Keratinocyte (primary cell): ENCODE measurements at regions not wholly inside any gene's neighbourhood (a gene's known extent, or its start where the extent isn't known, plus 50 kb on each side); places are given as distances from the start of the nearest gene placed in this dataset.

Experiments
- DNase-seq: peaks from one replicate; pipeline ENCODE4 v3.0.0-alpha.2; 2011; ENCODE audit warnings: low read depth, missing footprints, low spot score
- FAIRE-seq: peaks from 2 replicates; lab custom pipeline; 2011; peaks lifted over from hg19 to GRCh38; lab: Jason Lieb, UNC
- H2AFZ ChIP-seq: 2 replicates; pipeline ENCODE4 v1.6.0; 2012; ENCODE audit warnings: low read length, control low read depth, inconsistent platforms; ENCODE audit not compliant: control insufficient read depth
- H3K27ac ChIP-seq: 2 replicates; pipeline ENCODE4 v1.5.1; 2011; ENCODE audit warnings: low read length; ENCODE audit not compliant: control insufficient read depth, insufficient read depth
- H3K27me3 ChIP-seq: 3 replicates; pipeline ENCODE4 v1.6.0; 2011; ENCODE audit warnings: low read length; ENCODE audit not compliant: control insufficient read depth, insufficient read depth; ENCODE audit errors: extremely low read depth
- H3K36me3 ChIP-seq, 2 experiments: 2 replicates in 1 of 2; 3 replicates in 1 of 2; pipeline ENCODE4 v1.5.1; 2011; ENCODE audit warnings: low read length in 2 of 2, mild to moderate bottlenecking in 1 of 2; ENCODE audit not compliant: control insufficient read depth in 2 of 2, insufficient read depth in 2 of 2; ENCODE audit errors: extremely low read depth in 1 of 2
- H3K4me1 ChIP-seq: 3 replicates; pipeline ENCODE4 v1.5.1; 2011; ENCODE audit warnings: low read length; ENCODE audit not compliant: control insufficient read depth, insufficient read depth; ENCODE audit errors: extremely low read depth
- H3K4me2 ChIP-seq: 3 replicates; pipeline ENCODE4 v1.6.0; 2011; ENCODE audit warnings: low read depth, low read length; ENCODE audit not compliant: control insufficient read depth, insufficient read depth; ENCODE audit errors: extremely low read depth
- H3K4me3 ChIP-seq, 3 experiments: fragments of 200-600 bp in 1 of 3; sonication (generic) in 1 of 3; 2 replicates in 2 of 3; 3 replicates in 1 of 3; pipeline ENCODE4 v1.5.1; 2011 to 2016; ENCODE audit warnings: low read length in 3 of 3, mild to moderate bottlenecking in 3 of 3, control low read depth in 2 of 3, inconsistent platforms in 1 of 3, low read depth in 1 of 3, mixed read lengths in 1 of 3, mixed run types in 1 of 3, moderate library complexity in 1 of 3; ENCODE audit not compliant: control insufficient read depth in 2 of 3, insufficient read depth in 2 of 3; ENCODE audit errors: extremely low read depth in 1 of 3
- H3K79me2 ChIP-seq: 2 replicates; pipeline ENCODE4 v1.6.0; 2012; ENCODE audit warnings: low read length; ENCODE audit not compliant: control insufficient read depth, insufficient read depth
- H3K9ac ChIP-seq: 3 replicates; pipeline ENCODE4 v1.6.0; 2011; ENCODE audit warnings: low read length; ENCODE audit not compliant: control insufficient read depth, insufficient read depth; ENCODE audit errors: extremely low read depth
- H3K9me1 ChIP-seq: 3 replicates; pipeline ENCODE4 v1.6.0; 2011; ENCODE audit warnings: low read length; ENCODE audit not compliant: control insufficient read depth, insufficient read depth; ENCODE audit errors: extremely low read depth
- H3K9me3 ChIP-seq: 2 replicates; pipeline ENCODE4 v1.5.1; 2012; ENCODE audit warnings: low read depth, low read length; ENCODE audit not compliant: control insufficient read depth
- H4K20me1 ChIP-seq: 3 replicates; pipeline ENCODE4 v1.6.0; 2011; ENCODE audit warnings: low read length; ENCODE audit not compliant: control insufficient read depth, insufficient read depth; ENCODE audit errors: extremely low read depth
- CTCF ChIP-seq, 3 experiments: IDR thresholded peaks in 1 of 3; conservative IDR thresholded peaks in 1 of 3; optimal IDR thresholded peaks in 1 of 3; 2 replicates in 2 of 3; 3 replicates in 1 of 3; pipeline versions ENCODE3 to v1.5.1; 2011; ENCODE audit warnings: low read length in 3 of 3, mild to moderate bottlenecking in 3 of 3, moderate library complexity in 2 of 3, control low read depth in 1 of 3, inconsistent platforms in 1 of 3; ENCODE audit not compliant: insufficient read depth in 2 of 3; ENCODE audit errors: extremely low read depth in 1 of 3
- EZH2 ChIP-seq: IDR thresholded peaks from one replicate; pipeline ENCODE4 v1.6.1; 2012; ENCODE audit warnings: inconsistent platforms, mild to moderate bottlenecking, low read length, moderate library complexity
- dilution Hi-C: fragments of 300-500 bp; cut with MboI; formaldehyde crosslinking; loops from one replicate; pipeline ENCODE4 v1.7.0; 2020; ENCODE audit warnings: low sequenced_read_pairs; ENCODE audit not compliant: extremely low pct_ligation_motif_present

GRCh38 chr10:129411772-129412171 lies 55.3 kb upstream of the MGMT start:
- no peaks in the 10 kb centered on the region for H3K36me3 ChIP-seq
- H3K79me2 ChIP-seq: no peaks in the 10 kb centered on the region
- no peaks in the 10 kb centered on the region for H3K27me3 ChIP-seq
- dilution Hi-C loops: no loop called here
- DNase-seq: no peak
- no peak overlapping the region for H3K4me2 ChIP-seq
- no peak overlapping the region for H3K27ac ChIP-seq
- no peak for FAIRE-seq
- no peaks in the 10 kb centered on the region for H3K9me3 ChIP-seq
- H3K4me1 ChIP-seq: no peaks in the 10 kb centered on the region
- H4K20me1 ChIP-seq: no peaks in the 10 kb centered on the region
- H3K9ac ChIP-seq: no peak overlapping the region
- H2AFZ ChIP-seq: no peak overlapping the region
- H3K4me3 ChIP-seq: no peak overlapping the region
- TF ChIP-seq CTCF (optimal IDR thresholded peaks at IDR 0.05 in 1 of 3, IDR thresholded peaks at IDR 0.05 in 1 of 3, conservative IDR thresholded peaks at IDR 0.05 in 1 of 3; ENCODE audit: extremely low read depth in 1 of 3, insufficient read depth in 2 of 3, low read length in 3 of 3) (no peak), EZH2 (no peak)
- H3K9me1 ChIP-seq: no peaks in the 10 kb centered on the region

GRCh38 chr10:129413024-129413423 lies 54.0 kb upstream of the MGMT start:
- dilution Hi-C loops: no loop called here
- Histone ChIP-seq H3K79me2 (no peaks in the 10 kb centered on the region), H3K9me1 (no peaks in the 10 kb centered on the region), H3K4me3 (no peak overlapping the region), H3K4me2 (no peak overlapping the region), H3K9ac (no peak overlapping the region), H3K9me3 (no peaks in the 10 kb centered on the region), H3K36me3 (no peaks in the 10 kb centered on the region), H4K20me1 (no peaks in the 10 kb centered on the region), H2AFZ (no peak overlapping the region), H3K27ac (no peak overlapping the region), H3K27me3 (no peaks in the 10 kb centered on the region), H3K4me1 (no peaks in the 10 kb centered on the region)
- FAIRE-seq (no peak), DNase-seq (no peak)
- TF ChIP-seq CTCF (optimal IDR thresholded peaks at IDR 0.05 in 1 of 3, IDR thresholded peaks at IDR 0.05 in 1 of 3, conservative IDR thresholded peaks at IDR 0.05 in 1 of 3; ENCODE audit: extremely low read depth in 1 of 3, insufficient read depth in 2 of 3, low read length in 3 of 3) (no peak), EZH2 (no peak)
